ENCODE measurements at regions not wholly inside any gene's neighbourhood (a gene's known extent, or its start where the extent isn't known, plus 50 kb on each side); places are given as distances from the start of the nearest gene placed in this dataset.

DNA sequence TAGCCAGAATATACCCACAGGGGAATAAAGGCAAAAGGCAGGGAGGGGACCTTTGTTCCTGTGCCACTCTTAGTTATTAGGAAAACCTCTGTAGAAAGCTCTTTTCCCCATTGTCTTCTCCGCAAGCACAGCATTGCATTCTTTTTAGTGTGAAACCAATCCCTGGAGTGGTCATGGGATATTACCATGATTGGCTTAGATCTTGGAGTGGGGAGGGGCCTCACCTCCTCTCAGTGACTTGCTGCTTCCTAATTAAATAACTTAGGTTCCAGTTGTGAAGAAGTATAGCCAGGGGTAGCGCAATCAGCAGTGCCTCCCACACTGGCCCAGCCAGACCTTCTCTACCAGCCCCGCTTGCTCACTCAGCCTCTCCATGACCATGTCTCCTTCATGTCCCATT is 49.9 kb upstream of the AFF3 start:
- no peak for DNase-seq

Data from EL (cell line).